K562 (cell line): ENCODE measurements at regions not wholly inside any gene's neighbourhood (a gene's known extent, or its start where the extent isn't known, plus 50 kb on each side); places are given as distances from the start of the nearest gene placed in this dataset.

ENCODE experiments used
- ATAC-seq: fragments of 200-7000 bp; cut with Tn5 transposase; 3 replicates; pipeline ENCODE4 v1.9.1; 2020; ENCODE audit warnings: moderate library complexity
- BruUV-seq: library from RNA; stranded (reverse); fragments of 400-500 nt; replicated peaks from 2 replicates; lab custom pipeline; 2021; lab: Mats Ljungman, UMichigan
- CTCF ChIA-PET: fragments of 300-600 bp; formaldehyde crosslinking; extraction: SDS; loops from one replicate; lab custom pipeline; 2021; ENCODE audit warnings: low intra/inter-chr PET ratio; lab: Yijun Ruan, JAX
- POLR2A ChIA-PET: fragments of 300-600, 350-650 bp; sonication (Branson Sonifier 250); formaldehyde crosslinking; extraction: SDS; loops from one replicate; lab custom pipeline; 2021; ENCODE audit warnings: antibody characterized with exemption, inconsistent platforms; lab: Yijun Ruan, JAX
- DNase-seq, 4 experiments: peaks; one replicate each; pipeline versions ENCODE4 v3.0.0 to v3.0.0-alpha.2; 2011 to 2018; ENCODE audit warnings: low spot score in 3 of 4, mixed read lengths in 3 of 4; ENCODE audit errors: extremely low read depth in 1 of 4
- FAIRE-seq: peaks from 2 replicates; lab custom pipeline; 2011; peaks lifted over from hg19 to GRCh38; lab: Jason Lieb, UNC
- H2AFZ ChIP-seq: 2 replicates; pipeline ENCODE4 v1.6.0; 2011; ENCODE audit warnings: low read depth, low read length, control low read depth, inconsistent platforms
- H3K27ac ChIP-seq: fragments of 200-600 bp; 3 replicates; pipeline ENCODE4 v1.8.0; 2011; ENCODE audit warnings: low read depth, mild to moderate bottlenecking, control low read depth, inconsistent platforms, low read length, moderate library complexity, mixed read lengths; ENCODE audit errors: extremely low read depth
- H3K27me3 ChIP-seq, 2 experiments: fragments of 300-600 bp in 1 of 2; 2 replicates in 1 of 2; 3 replicates in 1 of 2; pipeline versions ENCODE4 v1.6.0 to v1.8.0; 2011; ENCODE audit warnings: inconsistent platforms in 2 of 2, low read length in 2 of 2, mild to moderate bottlenecking in 1 of 2, mixed read lengths in 1 of 2, moderate library complexity in 1 of 2; ENCODE audit not compliant: control insufficient read depth in 2 of 2, insufficient read depth in 2 of 2
- H3K36me3 ChIP-seq: fragments of 300-600 bp; 3 replicates; pipeline ENCODE4 v1.8.0; 2011; ENCODE audit warnings: mild to moderate bottlenecking, low read length, inconsistent platforms; ENCODE audit not compliant: control insufficient read depth, insufficient read depth
- H3K4me1 ChIP-seq, 2 experiments: fragments of 200-600 bp in 1 of 2; replicated peaks in 1 of 2; 2 replicates in 1 of 2; 3 replicates in 1 of 2; pipeline versions ENCODE4 v1.5.1 to v1.8.0; 2011; ENCODE audit warnings: inconsistent platforms in 2 of 2, low read length in 2 of 2, mild to moderate bottlenecking in 1 of 2, mixed read lengths in 1 of 2, moderate library complexity in 1 of 2; ENCODE audit not compliant: control insufficient read depth in 2 of 2, insufficient read depth in 2 of 2
- H3K4me2 ChIP-seq: 2 replicates; pipeline ENCODE4 v1.6.1; 2011; ENCODE audit warnings: low read length, control low read depth, inconsistent platforms, mixed read lengths; ENCODE audit not compliant: insufficient read depth
- H3K4me3 ChIP-seq: fragments of 200-600 bp; sonication (generic), shearing (Covaris generic); 2 replicates; pipeline ENCODE4 v1.5.1; 2016; ENCODE audit warnings: control low read depth, inconsistent platforms
- H3K79me2 ChIP-seq: fragments of 200-600 bp; 3 replicates; pipeline ENCODE4 v1.8.0; 2011; ENCODE audit warnings: low read length, inconsistent platforms; ENCODE audit not compliant: control insufficient read depth, insufficient read depth
- H3K9ac ChIP-seq, 2 experiments: 2 replicates each; pipeline versions ENCODE4 v1.6.0 to v1.6.1; 2011; ENCODE audit warnings: low read depth in 2 of 2, low read length in 2 of 2, control low read depth in 1 of 2, inconsistent platforms in 1 of 2, mild to moderate bottlenecking in 1 of 2, mixed read lengths in 1 of 2; ENCODE audit not compliant: insufficient read depth in 1 of 2
- H3K9me1 ChIP-seq: one replicate; pipeline ENCODE4 v1.6.0; 2011; ENCODE audit warnings: inconsistent platforms, mild to moderate bottlenecking, low read length, moderate library complexity; ENCODE audit not compliant: control insufficient read depth, insufficient read depth
- H3K9me3 ChIP-seq: replicated peaks from 2 replicates; pipeline ENCODE4 v1.5.1; 2011; ENCODE audit warnings: low read depth, low read length, inconsistent platforms; ENCODE audit not compliant: control insufficient read depth, insufficient read depth
- H4K20me1 ChIP-seq: replicated peaks from 2 replicates; pipeline ENCODE4 v1.6.1; 2011; ENCODE audit warnings: low read length, inconsistent platforms, mixed read lengths; ENCODE audit not compliant: control insufficient read depth, insufficient read depth
- CBFA2T3 ChIP-seq: fragments of 450-650 bp; IDR thresholded peaks from 2 replicates; pipeline ENCODE4 v1.6.1; 2017
- CBX5 ChIP-seq: IDR thresholded peaks from 2 replicates; pipeline ENCODE4 v1.6.1; 2014; ENCODE audit warnings: low read depth, borderline replicate concordance
- EP300 ChIP-seq: IDR thresholded peaks from 2 replicates; pipeline ENCODE4 v1.6.1; 2012; ENCODE audit warnings: low read length, improper control_type of control experiment
- ESRRB ChIP-seq: fragments of 250-450 bp; sonication (Bioruptor Pico); IDR thresholded peaks from 2 replicates; pipeline ENCODE4 v1.5.0; 2020; ENCODE audit warnings: mild to moderate bottlenecking, moderate library complexity, borderline replicate concordance
- GABPB2 ChIP-seq: fragments of 250-450 bp; sonication (Bioruptor Pico); conservative IDR thresholded peaks from 2 replicates; pipeline ENCODE4 v1.5.1; 2021; ENCODE audit warnings: mild to moderate bottlenecking
- LEF1 ChIP-seq: fragments of 450-650 bp; IDR thresholded peaks from 2 replicates; pipeline ENCODE4 v1.6.1; 2016; ENCODE audit warnings: mild to moderate bottlenecking
- MAFF ChIP-seq: IDR thresholded peaks from 2 replicates; pipeline ENCODE4 v1.6.1; 2012; ENCODE audit warnings: low read length, improper control_type of control experiment
- RB1 ChIP-seq: fragments of 450-650 bp; IDR thresholded peaks from 2 replicates; pipeline ENCODE4 v1.6.1; 2017; ENCODE audit warnings: low read depth, mild to moderate bottlenecking
- RFX1 ChIP-seq: fragments of 450-650 bp; IDR thresholded peaks from 2 replicates; pipeline ENCODE4 v1.6.1; 2016; ENCODE audit warnings: mild to moderate bottlenecking, moderate library complexity
- ZNF584 ChIP-seq: fragments of 200-800 bp; sonication (Bioruptor generic); IDR thresholded peaks from 2 replicates; pipeline ENCODE4 v1.6.1; 2016; ENCODE audit warnings: low read depth, mild to moderate bottlenecking, missing genetic modification characterization, missing compliant biosample characterization
- ZZZ3 ChIP-seq: fragments of 450-650 bp; IDR thresholded peaks from 2 replicates; pipeline ENCODE4 v1.6.1; 2016; ENCODE audit warnings: antibody characterized with exemption, mild to moderate bottlenecking, moderate library complexity
- WGBS: fragments of 100-300 bp; shearing (Covaris generic); methylation state at CpG from one replicate; pipeline ENCODE4 v1.1.6; 2016; ENCODE audit warnings: low coverage, mixed read lengths; ENCODE audit not compliant: insufficient coverage; ENCODE audit errors: missing lambda C conversion rate; 5-methylcytosine and 5-hydroxymethylcytosine counted together
- in situ Hi-C: fragments of 300-500 bp; cut with MboI; formaldehyde crosslinking; loops from 4 replicates; pipeline ENCODE4 v1.15.0; 2018; ENCODE audit warnings: inconsistent platforms, mixed read lengths
- intact Hi-C: fragments of 100-400 bp; cut with micrococcal nuclease; formaldehyde crosslinking; loops from 2 replicates; pipeline ENCODE4 v1.14.2; 2022
- TF ChIP-seq, protein P1 (sequence below), 2 experiments: fragments of 150-350 bp in 1 of 2; IDR thresholded peaks; 2 replicates each; pipeline ENCODE4 v1.6.1; 2012 to 2016; ENCODE audit warnings: low read depth in 2 of 2, low read length in 2 of 2, mild to moderate bottlenecking in 1 of 2, moderate library complexity in 1 of 2
- TF ChIP-seq, protein P2 (sequence below): fragments of 250-450 bp; sonication (Bioruptor Pico); IDR thresholded peaks from 2 replicates; pipeline ENCODE4 v1.4.0; 2020; ENCODE audit warnings: mild to moderate bottlenecking, moderate library complexity, borderline replicate concordance
- TF ChIP-seq, protein P3 (sequence below): fragments of 450-650 bp; formaldehyde crosslinking; IDR thresholded peaks from 2 replicates; pipeline ENCODE4 v1.4.0; 2020; ENCODE audit warnings: mild to moderate bottlenecking, moderate library complexity
- TF ChIP-seq, protein P4 (sequence below): fragments of 450-650 bp; formaldehyde crosslinking; IDR thresholded peaks from 2 replicates; pipeline ENCODE4 v1.4.0; 2022; ENCODE audit warnings: missing genetic modification characterization

DNA sequence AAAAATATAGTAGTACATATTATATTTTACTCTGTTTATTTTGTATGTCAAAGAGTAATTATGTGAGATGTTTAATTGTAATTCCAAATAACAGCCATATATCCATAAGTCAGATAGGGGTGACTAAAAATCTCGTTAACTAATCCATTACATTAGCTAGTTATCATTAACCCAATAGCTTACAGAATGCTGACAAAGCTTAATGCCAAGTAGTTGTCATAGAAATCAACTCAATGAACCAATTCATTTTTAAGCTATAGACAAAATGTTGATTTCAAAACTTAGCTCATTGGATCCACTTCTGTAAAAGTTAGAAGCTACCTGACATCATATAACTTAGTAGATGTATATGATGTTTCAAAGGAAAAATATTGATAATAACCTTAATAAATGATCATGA is 206.7 kb upstream of the SLITRK1 start (continued):
- TF ChIP-seq CBFA2T3 (no peak), ZNF584 (CRISPR knock-in tag) (no peak), EP300 (no peak)
- TF ChIP-seq, protein P1, sequence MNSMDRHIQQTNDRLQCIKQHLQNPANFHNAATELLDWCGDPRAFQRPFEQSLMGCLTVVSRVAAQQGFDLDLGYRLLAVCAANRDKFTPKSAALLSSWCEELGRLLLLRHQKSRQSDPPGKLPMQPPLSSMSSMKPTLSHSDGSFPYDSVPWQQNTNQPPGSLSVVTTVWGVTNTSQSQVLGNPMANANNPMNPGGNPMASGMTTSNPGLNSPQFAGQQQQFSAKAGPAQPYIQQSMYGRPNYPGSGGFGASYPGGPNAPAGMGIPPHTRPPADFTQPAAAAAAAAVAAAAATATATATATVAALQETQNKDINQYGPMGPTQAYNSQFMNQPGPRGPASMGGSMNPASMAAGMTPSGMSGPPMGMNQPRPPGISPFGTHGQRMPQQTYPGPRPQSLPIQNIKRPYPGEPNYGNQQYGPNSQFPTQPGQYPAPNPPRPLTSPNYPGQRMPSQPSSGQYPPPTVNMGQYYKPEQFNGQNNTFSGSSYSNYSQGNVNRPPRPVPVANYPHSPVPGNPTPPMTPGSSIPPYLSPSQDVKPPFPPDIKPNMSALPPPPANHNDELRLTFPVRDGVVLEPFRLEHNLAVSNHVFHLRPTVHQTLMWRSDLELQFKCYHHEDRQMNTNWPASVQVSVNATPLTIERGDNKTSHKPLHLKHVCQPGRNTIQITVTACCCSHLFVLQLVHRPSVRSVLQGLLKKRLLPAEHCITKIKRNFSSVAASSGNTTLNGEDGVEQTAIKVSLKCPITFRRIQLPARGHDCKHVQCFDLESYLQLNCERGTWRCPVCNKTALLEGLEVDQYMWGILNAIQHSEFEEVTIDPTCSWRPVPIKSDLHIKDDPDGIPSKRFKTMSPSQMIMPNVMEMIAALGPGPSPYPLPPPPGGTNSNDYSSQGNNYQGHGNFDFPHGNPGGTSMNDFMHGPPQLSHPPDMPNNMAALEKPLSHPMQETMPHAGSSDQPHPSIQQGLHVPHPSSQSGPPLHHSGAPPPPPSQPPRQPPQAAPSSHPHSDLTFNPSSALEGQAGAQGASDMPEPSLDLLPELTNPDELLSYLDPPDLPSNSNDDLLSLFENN (IDR thresholded peaks at IDR 0.05; ENCODE audit: low read depth in 2 of 2, low read length in 2 of 2): no peak
- TF ChIP-seq, protein P2, sequence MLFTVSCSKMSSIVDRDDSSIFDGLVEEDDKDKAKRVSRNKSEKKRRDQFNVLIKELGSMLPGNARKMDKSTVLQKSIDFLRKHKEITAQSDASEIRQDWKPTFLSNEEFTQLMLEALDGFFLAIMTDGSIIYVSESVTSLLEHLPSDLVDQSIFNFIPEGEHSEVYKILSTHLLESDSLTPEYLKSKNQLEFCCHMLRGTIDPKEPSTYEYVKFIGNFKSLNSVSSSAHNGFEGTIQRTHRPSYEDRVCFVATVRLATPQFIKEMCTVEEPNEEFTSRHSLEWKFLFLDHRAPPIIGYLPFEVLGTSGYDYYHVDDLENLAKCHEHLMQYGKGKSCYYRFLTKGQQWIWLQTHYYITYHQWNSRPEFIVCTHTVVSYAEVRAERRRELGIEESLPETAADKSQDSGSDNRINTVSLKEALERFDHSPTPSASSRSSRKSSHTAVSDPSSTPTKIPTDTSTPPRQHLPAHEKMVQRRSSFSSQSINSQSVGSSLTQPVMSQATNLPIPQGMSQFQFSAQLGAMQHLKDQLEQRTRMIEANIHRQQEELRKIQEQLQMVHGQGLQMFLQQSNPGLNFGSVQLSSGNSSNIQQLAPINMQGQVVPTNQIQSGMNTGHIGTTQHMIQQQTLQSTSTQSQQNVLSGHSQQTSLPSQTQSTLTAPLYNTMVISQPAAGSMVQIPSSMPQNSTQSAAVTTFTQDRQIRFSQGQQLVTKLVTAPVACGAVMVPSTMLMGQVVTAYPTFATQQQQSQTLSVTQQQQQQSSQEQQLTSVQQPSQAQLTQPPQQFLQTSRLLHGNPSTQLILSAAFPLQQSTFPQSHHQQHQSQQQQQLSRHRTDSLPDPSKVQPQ: no peak

DNA sequence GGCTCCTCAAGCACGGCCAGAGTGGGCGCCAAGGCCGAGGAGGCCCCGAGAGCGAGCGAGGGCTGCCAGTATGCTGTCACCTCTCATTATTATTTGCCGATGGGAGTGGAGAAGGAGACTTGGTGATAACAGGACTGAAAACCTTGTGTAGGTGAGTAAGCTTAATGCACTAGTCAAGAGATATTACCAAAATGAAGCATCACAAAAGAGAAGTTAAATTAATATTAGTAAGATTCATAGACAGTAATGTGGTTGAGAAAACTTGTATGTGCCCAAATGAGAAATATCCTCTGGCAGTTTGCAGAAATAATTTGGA is 204.5 kb upstream of the SLITRK1 start:
- Histone ChIP-seq H3K27ac (no peak overlapping the region), H3K27me3 (no peaks in the 10 kb centered on the region), H3K4me3 (no peak overlapping the region), H3K4me1 (no peaks in the 10 kb centered on the region), H3K36me3 (no peaks in the 10 kb centered on the region), H3K4me2 (no peak overlapping the region), H3K9ac (no peak overlapping the region), H4K20me1 (no peaks in the 10 kb centered on the region), H3K9me1 (no peaks in the 10 kb centered on the region), H3K9me3 (no peaks in the 10 kb centered on the region), H2AFZ (no peak overlapping the region), H3K79me2 (no peaks in the 10 kb centered on the region)
- ATAC-seq (no peak), DNase-seq (no peak), FAIRE-seq (no peak)
- ChIA-PET POLR2A (no interaction called here), CTCF (no interaction called here)
- in situ Hi-C loops (no loop called here), intact Hi-C loops (no loop called here)
- WGBS: 20% methylated on average over 1 of the region's 7 CpGs
- no TSS peak for BruUV-seq
- TF ChIP-seq, protein P3, sequence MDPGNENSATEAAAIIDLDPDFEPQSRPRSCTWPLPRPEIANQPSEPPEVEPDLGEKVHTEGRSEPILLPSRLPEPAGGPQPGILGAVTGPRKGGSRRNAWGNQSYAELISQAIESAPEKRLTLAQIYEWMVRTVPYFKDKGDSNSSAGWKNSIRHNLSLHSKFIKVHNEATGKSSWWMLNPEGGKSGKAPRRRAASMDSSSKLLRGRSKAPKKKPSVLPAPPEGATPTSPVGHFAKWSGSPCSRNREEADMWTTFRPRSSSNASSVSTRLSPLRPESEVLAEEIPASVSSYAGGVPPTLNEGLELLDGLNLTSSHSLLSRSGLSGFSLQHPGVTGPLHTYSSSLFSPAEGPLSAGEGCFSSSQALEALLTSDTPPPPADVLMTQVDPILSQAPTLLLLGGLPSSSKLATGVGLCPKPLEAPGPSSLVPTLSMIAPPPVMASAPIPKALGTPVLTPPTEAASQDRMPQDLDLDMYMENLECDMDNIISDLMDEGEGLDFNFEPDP (CRISPR knock-in tag): no peak
- no peak for TF ChIP-seq RFX1
- TF ChIP-seq ZZZ3: no peak
- no peak for TF ChIP-seq CBX5
- no peak for TF ChIP-seq GABPB2
- TF ChIP-seq MAFF: no peak
- TF ChIP-seq RB1: no peak
- TF ChIP-seq LEF1: no peak
- TF ChIP-seq, protein P4, sequence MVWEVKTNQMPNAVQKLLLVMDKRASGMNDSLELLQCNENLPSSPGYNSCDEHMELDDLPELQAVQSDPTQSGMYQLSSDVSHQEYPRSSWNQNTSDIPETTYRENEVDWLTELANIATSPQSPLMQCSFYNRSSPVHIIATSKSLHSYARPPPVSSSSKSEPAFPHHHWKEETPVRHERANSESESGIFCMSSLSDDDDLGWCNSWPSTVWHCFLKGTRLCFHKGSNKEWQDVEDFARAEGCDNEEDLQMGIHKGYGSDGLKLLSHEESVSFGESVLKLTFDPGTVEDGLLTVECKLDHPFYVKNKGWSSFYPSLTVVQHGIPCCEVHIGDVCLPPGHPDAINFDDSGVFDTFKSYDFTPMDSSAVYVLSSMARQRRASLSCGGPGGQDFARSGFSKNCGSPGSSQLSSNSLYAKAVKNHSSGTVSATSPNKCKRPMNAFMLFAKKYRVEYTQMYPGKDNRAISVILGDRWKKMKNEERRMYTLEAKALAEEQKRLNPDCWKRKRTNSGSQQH: no peak
- no peak for TF ChIP-seq ESRRB (CRISPR knock-in tag)
